ENCODE measurements at regions not wholly inside any gene's neighbourhood (a gene's known extent, or its start where the extent isn't known, plus 50 kb on each side); places are given as distances from the start of the nearest gene placed in this dataset.
"Not testable (repeated sequence)": the region's sequence is repeated elsewhere in the genome, so short reads cannot be mapped to it uniquely, and the experiment has no call there.

DNA sequence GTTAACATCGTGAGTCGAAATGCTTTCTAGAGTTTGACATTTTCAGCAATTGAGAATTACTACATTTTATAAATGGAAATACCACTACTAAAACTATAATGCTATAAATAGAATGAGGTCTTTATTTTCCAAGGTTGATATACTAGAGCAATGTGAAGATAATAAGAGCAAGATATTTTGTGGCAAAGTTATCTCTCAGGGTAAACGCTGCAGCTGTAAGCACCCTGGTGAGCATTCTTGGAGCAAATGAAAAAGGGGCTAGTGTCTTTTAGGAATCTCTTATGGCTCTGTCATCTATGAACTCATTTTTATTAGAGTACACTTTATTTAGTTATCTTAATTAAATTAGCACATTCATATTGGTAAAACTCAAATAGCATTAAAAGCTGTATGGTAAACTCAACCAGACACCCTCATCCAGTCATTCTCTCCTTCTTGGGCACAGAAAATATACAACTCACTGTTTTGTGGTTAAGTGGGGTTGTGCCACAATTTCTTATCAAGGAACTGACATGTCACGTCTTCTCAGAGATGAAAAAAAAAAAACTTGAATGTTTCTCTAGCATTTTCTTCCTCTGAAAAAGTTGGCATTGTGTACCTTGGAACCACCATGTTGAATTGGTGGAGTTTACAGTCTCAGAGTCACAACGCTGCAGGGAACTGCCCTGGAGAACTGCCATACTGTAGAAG, 289.5 kb upstream of the PFKP start:
- Histone ChIP-seq H3K27me3 (no peaks in the 10 kb centered on the region), H3K4me1 (no peaks in the 10 kb centered on the region), H3K4me3 (no peak overlapping the region), H3K27ac (no peak overlapping the region), H3K9me3 (no peaks in the 10 kb centered on the region), H3K36me3 (no peaks in the 10 kb centered on the region)
- DNase-seq (ENCODE audit: extremely low spot score in 2 of 2) = no peak
- intact Hi-C loops (cut with DNase I) = no loop called here
- TF ChIP-seq POLR2A (IDR thresholded peaks at IDR 0.05) = no peak
- TF ChIP-seq, protein P1, sequence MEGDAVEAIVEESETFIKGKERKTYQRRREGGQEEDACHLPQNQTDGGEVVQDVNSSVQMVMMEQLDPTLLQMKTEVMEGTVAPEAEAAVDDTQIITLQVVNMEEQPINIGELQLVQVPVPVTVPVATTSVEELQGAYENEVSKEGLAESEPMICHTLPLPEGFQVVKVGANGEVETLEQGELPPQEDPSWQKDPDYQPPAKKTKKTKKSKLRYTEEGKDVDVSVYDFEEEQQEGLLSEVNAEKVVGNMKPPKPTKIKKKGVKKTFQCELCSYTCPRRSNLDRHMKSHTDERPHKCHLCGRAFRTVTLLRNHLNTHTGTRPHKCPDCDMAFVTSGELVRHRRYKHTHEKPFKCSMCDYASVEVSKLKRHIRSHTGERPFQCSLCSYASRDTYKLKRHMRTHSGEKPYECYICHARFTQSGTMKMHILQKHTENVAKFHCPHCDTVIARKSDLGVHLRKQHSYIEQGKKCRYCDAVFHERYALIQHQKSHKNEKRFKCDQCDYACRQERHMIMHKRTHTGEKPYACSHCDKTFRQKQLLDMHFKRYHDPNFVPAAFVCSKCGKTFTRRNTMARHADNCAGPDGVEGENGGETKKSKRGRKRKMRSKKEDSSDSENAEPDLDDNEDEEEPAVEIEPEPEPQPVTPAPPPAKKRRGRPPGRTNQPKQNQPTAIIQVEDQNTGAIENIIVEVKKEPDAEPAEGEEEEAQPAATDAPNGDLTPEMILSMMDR (IDR thresholded peaks at IDR 0.05) = no peak
- no peak for TF ChIP-seq POLR2AphosphoS5 (IDR thresholded peaks at IDR 0.05; ENCODE audit: insufficient read depth in 1 of 2, low read depth in 1 of 2)

DNA sequence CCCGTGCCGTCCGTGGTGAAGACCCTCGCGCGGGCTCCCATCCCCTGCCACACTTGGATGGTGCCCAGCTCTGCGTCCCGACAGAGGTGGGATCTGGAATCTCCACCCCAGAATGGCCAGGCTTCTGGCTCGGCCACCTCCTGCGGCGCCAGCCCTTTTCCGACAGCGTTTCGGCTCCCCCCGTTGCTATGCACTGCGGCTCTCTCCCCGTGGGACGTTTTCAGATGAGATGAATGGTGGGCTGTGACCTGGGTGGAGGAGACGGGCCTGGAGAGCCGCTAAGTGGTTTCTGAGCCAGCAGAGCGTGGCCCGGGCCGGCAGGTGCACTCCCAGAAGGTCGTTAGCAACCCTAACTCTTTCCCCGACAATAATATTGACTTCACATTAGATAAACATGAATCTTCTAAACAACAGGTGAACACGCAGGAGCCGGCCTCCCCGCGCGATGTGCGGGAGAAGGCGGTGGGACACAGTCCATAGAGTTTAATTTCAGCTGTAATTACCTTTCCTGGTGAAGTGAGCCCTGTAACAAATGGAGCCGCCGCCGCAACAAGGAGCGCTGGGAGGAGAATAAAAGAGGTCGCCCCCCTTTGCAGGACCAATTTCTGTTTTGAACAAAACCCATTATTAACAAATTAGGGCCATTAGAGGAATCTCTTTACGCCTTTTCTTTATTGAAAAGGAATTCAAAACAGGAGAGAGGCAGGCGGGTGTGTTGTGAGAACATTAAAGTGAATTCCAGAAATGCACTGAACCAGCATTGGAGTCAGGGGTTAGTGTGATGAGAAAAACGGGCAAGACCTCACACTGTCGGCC, 294.3 kb upstream of the PFKP start:
- no peaks in the 10 kb centered on the region for H3K36me3 ChIP-seq
- H3K27ac ChIP-seq = no peak overlapping the region
- no peaks in the 10 kb centered on the region for H3K4me1 ChIP-seq
- no peak overlapping the region for H3K4me3 ChIP-seq
- H3K9me3 ChIP-seq = no peaks in the 10 kb centered on the region
- H3K27me3 ChIP-seq = no peaks in the 10 kb centered on the region
- TF ChIP-seq, protein P1 (IDR thresholded peaks at IDR 0.05) = no peak
- no peak for TF ChIP-seq POLR2AphosphoS5 (IDR thresholded peaks at IDR 0.05; ENCODE audit: insufficient read depth in 1 of 2, low read depth in 1 of 2)
- TF ChIP-seq POLR2A (IDR thresholded peaks at IDR 0.05) = no peak
- DNase-seq (ENCODE audit: extremely low spot score in 2 of 2) = no peak
- intact Hi-C loops (cut with DNase I) = no loop called here

DNA sequence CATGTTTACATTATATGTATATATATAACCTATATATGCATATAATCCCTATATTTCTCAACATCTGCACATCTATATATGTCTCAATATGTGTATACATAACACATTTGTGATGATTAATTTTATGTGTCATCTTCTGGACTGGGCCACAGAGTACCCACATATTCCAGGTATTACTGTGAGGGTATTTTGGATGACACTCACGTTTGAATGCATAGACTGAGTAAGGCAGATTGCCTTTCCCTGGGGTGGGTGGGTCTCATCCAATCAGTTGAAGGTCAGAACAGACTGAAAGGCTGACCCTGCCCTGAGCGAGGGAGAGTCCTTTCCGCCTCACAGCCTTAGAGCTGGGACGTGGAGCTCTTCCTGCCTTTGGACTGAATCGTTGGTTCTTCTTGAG, 295.2 kb upstream of the PFKP start:
- H3K4me3 ChIP-seq = no peak overlapping the region
- TF ChIP-seq, protein P1 (IDR thresholded peaks at IDR 0.05) = no peak
- TF ChIP-seq POLR2A (IDR thresholded peaks at IDR 0.05) = no peak
- TF ChIP-seq POLR2AphosphoS5 (IDR thresholded peaks at IDR 0.05; ENCODE audit: insufficient read depth in 1 of 2, low read depth in 1 of 2) = no peak

DNA sequence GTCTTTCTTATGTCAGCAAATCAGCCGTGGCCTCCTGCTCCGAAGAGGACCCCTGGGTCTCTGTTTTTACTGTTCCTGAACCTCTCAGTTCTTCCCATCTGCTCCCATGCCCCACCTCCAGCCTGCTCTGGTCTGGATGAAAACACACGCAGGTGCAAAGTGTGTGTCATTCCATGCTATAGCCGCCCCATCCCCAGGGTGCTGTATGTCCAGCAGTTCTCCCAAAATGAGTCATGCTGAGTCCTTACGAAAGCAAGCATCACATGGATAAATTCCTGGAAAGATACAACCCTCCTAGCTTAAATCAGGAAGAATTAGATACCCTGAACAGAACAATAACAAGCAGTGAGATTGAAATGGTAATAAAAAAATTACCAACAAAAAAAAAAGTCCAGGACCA, 300.1 kb upstream of the PFKP start:
- H3K36me3 ChIP-seq; H3K9me3 ChIP-seq; H3K27ac ChIP-seq; H3K4me1 ChIP-seq; intact Hi-C loops (cut with DNase I); H3K4me3 ChIP-seq; H3K27me3 ChIP-seq; DNase-seq (ENCODE audit: extremely low spot score in 2 of 2): not testable (repeated sequence)

More for the DNA sequence above, 295.2 kb upstream of the PFKP start:
- no peaks in the 10 kb centered on the region for H3K9me3 ChIP-seq
- H3K27me3 ChIP-seq = no peaks in the 10 kb centered on the region
- intact Hi-C loops (cut with DNase I) = no loop called here
- no peaks in the 10 kb centered on the region for H3K4me1 ChIP-seq
- DNase-seq (ENCODE audit: extremely low spot score in 2 of 2) = no peak
- H3K27ac ChIP-seq = no peak overlapping the region
- H3K36me3 ChIP-seq = no peaks in the 10 kb centered on the region

DNA sequence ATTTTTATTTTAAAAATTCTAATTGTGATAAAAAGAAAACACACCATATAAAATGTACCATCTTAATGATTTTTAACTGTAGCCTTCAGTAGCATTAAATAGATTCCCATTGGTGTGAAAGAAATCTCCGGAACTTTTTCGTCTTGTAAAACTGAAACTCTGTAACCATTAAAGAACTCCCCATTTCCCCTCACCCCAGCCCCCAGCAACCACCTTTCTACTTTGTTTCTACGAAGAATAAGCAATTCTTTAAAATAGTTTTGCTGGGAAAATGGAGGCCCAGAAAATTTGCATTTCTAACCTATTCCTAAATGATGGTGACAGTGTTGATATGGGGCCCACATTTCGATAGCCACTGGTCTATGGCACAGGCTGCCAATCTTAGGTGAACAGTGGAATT, 305.4 kb upstream of the PFKP start:
- TF ChIP-seq POLR2A (IDR thresholded peaks at IDR 0.05) (no peak), POLR2AphosphoS5 (IDR thresholded peaks at IDR 0.05; ENCODE audit: insufficient read depth in 1 of 2, low read depth in 1 of 2) (no peak)
- TF ChIP-seq, protein P1 (IDR thresholded peaks at IDR 0.05) = no peak
- Histone ChIP-seq H3K27me3 (no peaks in the 10 kb centered on the region), H3K4me3 (no peak overlapping the region), H3K9me3 (no peaks in the 10 kb centered on the region), H3K4me1 (no peaks in the 10 kb centered on the region), H3K36me3 (no peaks in the 10 kb centered on the region), H3K27ac (no peak overlapping the region)
- intact Hi-C loops (cut with DNase I) = no loop called here
- DNase-seq (ENCODE audit: extremely low spot score in 2 of 2) = no peak
